ENCODE measurements at regions not wholly inside any gene's neighbourhood (a gene's known extent, or its start where the extent isn't known, plus 50 kb on each side); places are given as distances from the start of the nearest gene placed in this dataset.

GRCh38 chr11:69415411-69416142, 65.9 kb upstream of the LINC01488 start:
- DNase-seq, result no peak

GRCh38 chr11:69416143-69416515, 65.3 kb upstream of the LINC01488 start:
- DNase-seq, result no peak

GRCh38 chr11:69416762-69417698, 64.4 kb upstream of the LINC01488 start:
- no peak for DNase-seq

GRCh38 chr11:69417699-69418085, 63.8 kb upstream of the LINC01488 start:
- DNase-seq, result no peak

GRCh38 chr11:69418576-69419296, 62.7 kb upstream of the LINC01488 start:
- no peak for DNase-seq

- DNase-seq, result no peak
Measured at GRCh38 chr11:69419662-69420395, 61.6 kb upstream of the LINC01488 start.

GRCh38 chr11:69422645-69423044, 58.8 kb upstream of the LINC01488 start:
- DNase-seq, result no peak

GRCh38 chr11:69423181-69423580, 58.3 kb upstream of the LINC01488 start:
- DNase-seq, result no peak

GRCh38 chr11:69423611-69424385, 57.7 kb upstream of the LINC01488 start:
- no peak for DNase-seq

- DNase-seq, result no peak
Measured at GRCh38 chr11:69424748-69425147, 56.7 kb upstream of the LINC01488 start.

- no peak for DNase-seq
Measured at GRCh38 chr11:69425444-69425843, 56.0 kb upstream of the LINC01488 start.

- DNase-seq, result no peak
Measured at GRCh38 chr11:69425895-69426544, 55.4 kb upstream of the LINC01488 start.

GRCh38 chr11:69427337-69427736, 54.1 kb upstream of the LINC01488 start:
- DNase-seq, result no peak

- DNase-seq, result no peak
Measured at GRCh38 chr11:69427906-69428880, 53.3 kb upstream of the LINC01488 start.

GRCh38 chr11:69429716-69430491, 51.6 kb upstream of the LINC01488 start:
- no peak for DNase-seq

GRCh38 chr11:69430566-69430965, 50.9 kb upstream of the LINC01488 start:
- no peak for DNase-seq

- no peak for DNase-seq
Measured at GRCh38 chr11:69431136-69431535, 50.3 kb upstream of the LINC01488 start.
